K562 (cell line): ENCODE measurements at regions not wholly inside any gene's neighbourhood (a gene's known extent, or its start where the extent isn't known, plus 50 kb on each side); places are given as distances from the start of the nearest gene placed in this dataset.

Source experiments
- ATAC-seq: fragments of 200-7000 bp; cut with Tn5 transposase; 3 replicates; pipeline ENCODE4 v1.9.1; 2020; ENCODE audit warnings: moderate library complexity
- BruUV-seq: library from RNA; stranded (reverse); fragments of 400-500 nt; replicated peaks from 2 replicates; lab custom pipeline; 2021; lab: Mats Ljungman, UMichigan
- CTCF ChIA-PET: fragments of 300-600 bp; formaldehyde crosslinking; extraction: SDS; loops from one replicate; lab custom pipeline; 2021; ENCODE audit warnings: low intra/inter-chr PET ratio; lab: Yijun Ruan, JAX
- POLR2A ChIA-PET: fragments of 300-600, 350-650 bp; sonication (Branson Sonifier 250); formaldehyde crosslinking; extraction: SDS; loops from one replicate; lab custom pipeline; 2021; ENCODE audit warnings: antibody characterized with exemption, inconsistent platforms; lab: Yijun Ruan, JAX
- DNase-seq, 4 experiments: peaks; one replicate each; pipeline versions ENCODE4 v3.0.0 to v3.0.0-alpha.2; 2011 to 2018; ENCODE audit warnings: low spot score in 3 of 4, mixed read lengths in 3 of 4; ENCODE audit errors: extremely low read depth in 1 of 4
- FAIRE-seq: peaks from 2 replicates; lab custom pipeline; 2011; peaks lifted over from hg19 to GRCh38; lab: Jason Lieb, UNC
- H2AFZ ChIP-seq: 2 replicates; pipeline ENCODE4 v1.6.0; 2011; ENCODE audit warnings: low read depth, low read length, control low read depth, inconsistent platforms
- H3K27ac ChIP-seq: fragments of 200-600 bp; 3 replicates; pipeline ENCODE4 v1.8.0; 2011; ENCODE audit warnings: low read depth, mild to moderate bottlenecking, control low read depth, inconsistent platforms, low read length, moderate library complexity, mixed read lengths; ENCODE audit errors: extremely low read depth
- H3K27me3 ChIP-seq, 2 experiments: fragments of 300-600 bp in 1 of 2; 2 replicates in 1 of 2; 3 replicates in 1 of 2; pipeline versions ENCODE4 v1.6.0 to v1.8.0; 2011; ENCODE audit warnings: inconsistent platforms in 2 of 2, low read length in 2 of 2, mild to moderate bottlenecking in 1 of 2, mixed read lengths in 1 of 2, moderate library complexity in 1 of 2; ENCODE audit not compliant: control insufficient read depth in 2 of 2, insufficient read depth in 2 of 2
- H3K36me3 ChIP-seq: fragments of 300-600 bp; 3 replicates; pipeline ENCODE4 v1.8.0; 2011; ENCODE audit warnings: mild to moderate bottlenecking, low read length, inconsistent platforms; ENCODE audit not compliant: control insufficient read depth, insufficient read depth
- H3K4me1 ChIP-seq, 2 experiments: fragments of 200-600 bp in 1 of 2; replicated peaks in 1 of 2; 2 replicates in 1 of 2; 3 replicates in 1 of 2; pipeline versions ENCODE4 v1.5.1 to v1.8.0; 2011; ENCODE audit warnings: inconsistent platforms in 2 of 2, low read length in 2 of 2, mild to moderate bottlenecking in 1 of 2, mixed read lengths in 1 of 2, moderate library complexity in 1 of 2; ENCODE audit not compliant: control insufficient read depth in 2 of 2, insufficient read depth in 2 of 2
- H3K4me2 ChIP-seq: 2 replicates; pipeline ENCODE4 v1.6.1; 2011; ENCODE audit warnings: low read length, control low read depth, inconsistent platforms, mixed read lengths; ENCODE audit not compliant: insufficient read depth
- H3K4me3 ChIP-seq: fragments of 200-600 bp; sonication (generic), shearing (Covaris generic); 2 replicates; pipeline ENCODE4 v1.5.1; 2016; ENCODE audit warnings: control low read depth, inconsistent platforms
- H3K79me2 ChIP-seq: fragments of 200-600 bp; 3 replicates; pipeline ENCODE4 v1.8.0; 2011; ENCODE audit warnings: low read length, inconsistent platforms; ENCODE audit not compliant: control insufficient read depth, insufficient read depth
- H3K9ac ChIP-seq, 2 experiments: 2 replicates each; pipeline versions ENCODE4 v1.6.0 to v1.6.1; 2011; ENCODE audit warnings: low read depth in 2 of 2, low read length in 2 of 2, control low read depth in 1 of 2, inconsistent platforms in 1 of 2, mild to moderate bottlenecking in 1 of 2, mixed read lengths in 1 of 2; ENCODE audit not compliant: insufficient read depth in 1 of 2
- H3K9me1 ChIP-seq: one replicate; pipeline ENCODE4 v1.6.0; 2011; ENCODE audit warnings: inconsistent platforms, mild to moderate bottlenecking, low read length, moderate library complexity; ENCODE audit not compliant: control insufficient read depth, insufficient read depth
- H3K9me3 ChIP-seq: replicated peaks from 2 replicates; pipeline ENCODE4 v1.5.1; 2011; ENCODE audit warnings: low read depth, low read length, inconsistent platforms; ENCODE audit not compliant: control insufficient read depth, insufficient read depth
- H4K20me1 ChIP-seq: replicated peaks from 2 replicates; pipeline ENCODE4 v1.6.1; 2011; ENCODE audit warnings: low read length, inconsistent platforms, mixed read lengths; ENCODE audit not compliant: control insufficient read depth, insufficient read depth
- FOXP1 ChIP-seq: sonication (generic); formaldehyde crosslinking; IDR thresholded peaks from 2 replicates; pipeline ENCODE4 v1.8.0; 2022; ENCODE audit warnings: mild to moderate bottlenecking, missing genetic modification reagents
- GABPB2 ChIP-seq: fragments of 250-450 bp; sonication (Bioruptor Pico); conservative IDR thresholded peaks from 2 replicates; pipeline ENCODE4 v1.5.1; 2021; ENCODE audit warnings: mild to moderate bottlenecking
- GTF2F1 ChIP-seq: IDR thresholded peaks from 2 replicates; pipeline ENCODE4 v1.6.1; 2011; ENCODE audit warnings: low read depth, low read length, improper control_type of control experiment
- HNRNPUL1 ChIP-seq: fragments of 200-400 bp; formaldehyde crosslinking; IDR thresholded peaks from 2 replicates; pipeline ENCODE4 v1.6.1; 2017; ENCODE audit warnings: low read length
- KAT2B ChIP-seq: IDR thresholded peaks from one replicate; pipeline ENCODE4 v1.6.1; 2012; ENCODE audit warnings: low read depth, mild to moderate bottlenecking, control low read depth, inconsistent platforms, low read length, moderate library complexity
- MEIS2 ChIP-seq: fragments of 450-650 bp; IDR thresholded peaks from 2 replicates; pipeline ENCODE4 v1.6.1; 2014; ENCODE audit warnings: mild to moderate bottlenecking; ENCODE audit not compliant: partially characterized antibody
- POLR2A ChIP-seq: fragments of 450-650 bp; conservative IDR thresholded peaks from 2 replicates; pipeline ENCODE4 v1.6.1; 2016
- SMARCE1 ChIP-seq: fragments of 450-650 bp; IDR thresholded peaks from 2 replicates; pipeline ENCODE4 v1.7.1; 2016; ENCODE audit warnings: mild to moderate bottlenecking
- TAL1 ChIP-seq: fragments of 450-650 bp; IDR thresholded peaks from 2 replicates; pipeline ENCODE4 v1.6.1; 2016; ENCODE audit warnings: mild to moderate bottlenecking
- ZBTB17 ChIP-seq: fragments of 450-650 bp; formaldehyde crosslinking; IDR thresholded peaks from 2 replicates; pipeline ENCODE4 v1.4.0; 2020; ENCODE audit warnings: mild to moderate bottlenecking
- WGBS: fragments of 100-300 bp; shearing (Covaris generic); methylation state at CpG from one replicate; pipeline ENCODE4 v1.1.6; 2016; ENCODE audit warnings: low coverage, mixed read lengths; ENCODE audit not compliant: insufficient coverage; ENCODE audit errors: missing lambda C conversion rate; 5-methylcytosine and 5-hydroxymethylcytosine counted together
- in situ Hi-C: fragments of 300-500 bp; cut with MboI; formaldehyde crosslinking; loops from 4 replicates; pipeline ENCODE4 v1.15.0; 2018; ENCODE audit warnings: inconsistent platforms, mixed read lengths
- intact Hi-C: fragments of 100-400 bp; cut with micrococcal nuclease; formaldehyde crosslinking; loops from 2 replicates; pipeline ENCODE4 v1.14.2; 2022
- TF ChIP-seq, protein P1 (sequence below): sonication (generic); formaldehyde crosslinking; IDR thresholded peaks from 2 replicates; pipeline ENCODE4 v1.8.1; 2023; ENCODE audit warnings: mild to moderate bottlenecking, missing genetic modification reagents
- TF ChIP-seq, protein P2 (sequence below): sonication (generic); formaldehyde crosslinking; IDR thresholded peaks from 2 replicates; pipeline ENCODE4 v1.8.0; 2023; ENCODE audit warnings: mild to moderate bottlenecking, missing genetic modification reagents
- TF ChIP-seq, protein P3 (sequence below): fragments of 450-650 bp; IDR thresholded peaks from 2 replicates; pipeline ENCODE4 v1.6.1; 2016; ENCODE audit warnings: low read depth

DNA sequence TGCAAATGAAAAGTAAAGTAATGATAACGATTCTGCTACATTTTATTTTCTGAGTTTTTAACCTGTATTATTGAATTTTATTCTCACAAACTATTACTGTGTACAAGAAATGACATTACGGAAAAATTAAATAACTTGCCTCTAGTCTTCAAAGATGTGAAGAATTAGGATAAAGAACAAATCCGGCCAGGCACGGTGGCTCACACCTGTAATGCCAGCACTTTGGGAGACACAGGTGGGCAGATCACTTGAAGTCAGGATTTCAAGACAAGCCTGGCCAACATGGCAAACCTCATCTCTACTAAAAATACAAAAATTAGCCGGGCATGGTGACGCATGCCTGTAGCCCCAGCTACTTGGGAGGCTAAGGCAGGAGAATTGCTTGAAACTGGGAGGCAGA lies 1584.4 kb upstream of the SEL1L start (continued):
- TF ChIP-seq KAT2B (no peak), ZBTB17 (CRISPR knock-in tag) (no peak), MEIS2 (no peak), SMARCE1 (no peak), FOXP1 (no peak), HNRNPUL1 (no peak), GTF2F1 (no peak), GABPB2 (CRISPR knock-in tag) (no peak)
- TF ChIP-seq, protein P1, sequence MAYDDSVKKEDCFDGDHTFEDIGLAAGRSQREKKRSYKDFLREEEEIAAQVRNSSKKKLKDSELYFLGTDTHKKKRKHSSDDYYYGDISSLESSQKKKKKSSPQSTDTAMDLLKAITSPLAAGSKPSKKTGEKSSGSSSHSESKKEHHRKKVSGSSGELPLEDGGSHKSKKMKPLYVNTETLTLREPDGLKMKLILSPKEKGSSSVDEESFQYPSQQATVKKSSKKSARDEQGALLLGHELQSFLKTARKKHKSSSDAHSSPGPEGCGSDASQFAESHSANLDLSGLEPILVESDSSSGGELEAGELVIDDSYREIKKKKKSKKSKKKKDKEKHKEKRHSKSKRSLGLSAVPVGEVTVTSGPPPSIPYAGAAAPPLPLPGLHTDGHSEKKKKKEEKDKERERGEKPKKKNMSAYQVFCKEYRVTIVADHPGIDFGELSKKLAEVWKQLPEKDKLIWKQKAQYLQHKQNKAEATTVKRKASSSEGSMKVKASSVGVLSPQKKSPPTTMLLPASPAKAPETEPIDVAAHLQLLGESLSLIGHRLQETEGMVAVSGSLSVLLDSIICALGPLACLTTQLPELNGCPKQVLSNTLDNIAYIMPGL (CRISPR knock-in tag) = no peak
- TF ChIP-seq, protein P2, sequence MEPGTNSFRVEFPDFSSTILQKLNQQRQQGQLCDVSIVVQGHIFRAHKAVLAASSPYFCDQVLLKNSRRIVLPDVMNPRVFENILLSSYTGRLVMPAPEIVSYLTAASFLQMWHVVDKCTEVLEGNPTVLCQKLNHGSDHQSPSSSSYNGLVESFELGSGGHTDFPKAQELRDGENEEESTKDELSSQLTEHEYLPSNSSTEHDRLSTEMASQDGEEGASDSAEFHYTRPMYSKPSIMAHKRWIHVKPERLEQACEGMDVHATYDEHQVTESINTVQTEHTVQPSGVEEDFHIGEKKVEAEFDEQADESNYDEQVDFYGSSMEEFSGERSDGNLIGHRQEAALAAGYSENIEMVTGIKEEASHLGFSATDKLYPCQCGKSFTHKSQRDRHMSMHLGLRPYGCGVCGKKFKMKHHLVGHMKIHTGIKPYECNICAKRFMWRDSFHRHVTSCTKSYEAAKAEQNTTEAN (CRISPR knock-in tag) = no peak

DNA sequence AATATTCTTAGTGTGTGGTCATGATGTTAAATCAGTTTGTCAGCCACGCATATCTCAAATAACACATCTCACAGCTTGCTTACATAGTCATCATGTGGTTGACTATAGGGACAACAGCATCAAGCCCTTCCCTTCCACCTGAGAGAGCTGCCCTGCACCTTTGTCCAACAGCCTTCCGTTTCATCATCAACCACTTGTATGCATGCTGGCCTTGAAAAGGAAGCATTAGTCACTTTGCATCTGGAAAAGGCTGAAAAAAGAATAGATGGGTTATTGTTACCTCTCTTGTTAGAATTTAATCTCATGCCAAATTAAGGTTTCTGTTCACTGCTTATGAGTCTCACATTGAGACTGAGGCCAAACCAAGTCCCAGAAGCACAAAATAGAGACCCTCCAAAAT lies 1586.5 kb upstream of the SEL1L start:
- FAIRE-seq = no peak
- WGBS = 0% methylated on average over 2 of the region's 2 CpGs
- no peak for ATAC-seq
- H3K36me3 ChIP-seq = no peaks in the 10 kb centered on the region
- no TSS peak for BruUV-seq
- no peaks in the 10 kb centered on the region for H3K9me1 ChIP-seq
- no peaks in the 10 kb centered on the region for H3K79me2 ChIP-seq
- ChIA-PET POLR2A (no interaction called here), CTCF (no interaction called here)
- no peak for DNase-seq
- in situ Hi-C loops = no loop called here
- no peak overlapping the region for H2AFZ ChIP-seq
- H3K9ac ChIP-seq = no peak overlapping the region
- H3K4me3 ChIP-seq = no peak overlapping the region
- no peaks in the 10 kb centered on the region for H3K9me3 ChIP-seq
- no peaks in the 10 kb centered on the region for H4K20me1 ChIP-seq
- H3K27me3 ChIP-seq = no peaks in the 10 kb centered on the region
- H3K4me1 ChIP-seq = no peaks in the 10 kb centered on the region
- no peak overlapping the region for H3K4me2 ChIP-seq
- intact Hi-C loops = no loop called here
- no peak overlapping the region for H3K27ac ChIP-seq
- TF ChIP-seq TAL1 = no peak
- TF ChIP-seq HNRNPUL1 = no peak
- TF ChIP-seq POLR2A = no peak
- TF ChIP-seq, protein P3, sequence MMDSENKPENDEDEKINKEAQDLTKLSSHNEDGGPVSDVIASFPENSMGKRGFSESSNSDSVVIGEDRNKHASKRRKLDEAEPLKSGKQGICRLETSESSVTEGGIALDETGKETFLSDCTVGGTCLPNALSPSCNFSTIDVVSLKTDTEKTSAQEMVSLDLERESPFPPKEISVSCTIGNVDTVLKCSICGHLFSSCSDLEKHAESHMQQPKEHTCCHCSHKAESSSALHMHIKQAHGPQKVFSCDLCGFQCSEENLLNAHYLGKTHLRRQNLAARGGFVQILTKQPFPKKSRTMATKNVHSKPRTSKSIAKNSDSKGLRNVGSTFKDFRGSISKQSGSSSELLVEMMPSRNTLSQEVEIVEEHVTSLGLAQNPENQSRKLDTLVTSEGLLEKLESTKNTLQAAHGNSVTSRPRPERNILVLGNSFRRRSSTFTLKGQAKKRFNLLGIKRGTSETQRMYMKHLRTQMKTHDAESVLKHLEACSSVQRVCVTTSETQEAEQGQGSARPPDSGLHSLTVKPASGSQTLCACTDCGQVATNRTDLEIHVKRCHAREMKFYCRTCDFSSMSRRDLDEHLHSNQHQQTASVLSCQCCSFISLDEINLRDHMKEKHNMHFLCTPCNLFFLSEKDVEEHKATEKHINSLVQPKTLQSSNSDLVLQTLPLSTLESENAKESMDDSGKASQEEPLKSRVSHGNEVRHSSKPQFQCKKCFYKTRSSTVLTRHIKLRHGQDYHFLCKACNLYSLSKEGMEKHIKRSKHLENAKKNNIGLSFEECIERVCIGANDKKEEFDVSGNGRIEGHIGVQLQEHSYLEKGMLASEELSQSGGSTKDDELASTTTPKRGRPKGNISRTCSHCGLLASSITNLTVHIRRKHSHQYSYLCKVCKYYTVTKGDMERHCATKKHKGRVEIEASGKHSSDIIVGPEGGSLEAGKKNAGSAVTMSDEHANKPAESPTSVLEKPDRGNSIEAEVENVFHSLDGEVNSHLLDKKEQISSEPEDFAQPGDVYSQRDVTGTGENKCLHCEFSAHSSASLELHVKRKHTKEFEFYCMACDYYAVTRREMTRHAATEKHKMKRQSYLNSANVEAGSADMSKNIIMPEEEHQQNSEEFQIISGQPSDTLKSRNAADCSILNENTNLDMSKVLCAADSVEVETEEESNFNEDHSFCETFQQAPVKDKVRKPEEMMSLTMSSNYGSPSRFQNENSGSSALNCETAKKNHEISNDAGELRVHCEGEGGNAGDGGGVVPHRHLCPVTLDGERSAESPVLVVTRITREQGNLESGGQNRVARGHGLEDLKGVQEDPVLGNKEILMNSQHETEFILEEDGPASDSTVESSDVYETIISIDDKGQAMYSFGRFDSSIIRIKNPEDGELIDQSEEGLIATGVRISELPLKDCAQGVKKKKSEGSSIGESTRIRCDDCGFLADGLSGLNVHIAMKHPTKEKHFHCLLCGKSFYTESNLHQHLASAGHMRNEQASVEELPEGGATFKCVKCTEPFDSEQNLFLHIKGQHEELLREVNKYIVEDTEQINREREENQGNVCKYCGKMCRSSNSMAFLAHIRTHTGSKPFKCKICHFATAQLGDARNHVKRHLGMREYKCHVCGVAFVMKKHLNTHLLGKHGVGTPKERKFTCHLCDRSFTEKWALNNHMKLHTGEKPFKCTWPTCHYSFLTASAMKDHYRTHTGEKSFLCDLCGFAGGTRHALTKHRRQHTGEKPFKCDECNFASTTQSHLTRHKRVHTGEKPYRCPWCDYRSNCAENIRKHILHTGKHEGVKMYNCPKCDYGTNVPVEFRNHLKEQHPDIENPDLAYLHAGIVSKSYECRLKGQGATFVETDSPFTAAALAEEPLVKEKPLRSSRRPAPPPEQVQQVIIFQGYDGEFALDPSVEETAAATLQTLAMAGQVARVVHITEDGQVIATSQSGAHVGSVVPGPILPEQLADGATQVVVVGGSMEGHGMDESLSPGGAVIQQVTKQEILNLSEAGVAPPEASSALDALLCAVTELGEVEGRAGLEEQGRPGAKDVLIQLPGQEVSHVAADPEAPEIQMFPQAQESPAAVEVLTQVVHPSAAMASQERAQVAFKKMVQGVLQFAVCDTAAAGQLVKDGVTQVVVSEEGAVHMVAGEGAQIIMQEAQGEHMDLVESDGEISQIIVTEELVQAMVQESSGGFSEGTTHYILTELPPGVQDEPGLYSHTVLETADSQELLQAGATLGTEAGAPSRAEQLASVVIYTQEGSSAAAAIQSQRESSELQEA = no peak
